ENCODE measurements at regions not wholly inside any gene's neighbourhood (a gene's known extent, or its start where the extent isn't known, plus 50 kb on each side); places are given as distances from the start of the nearest gene placed in this dataset.

GRCh38 chr6:119985952-119986736 lies 636.6 kb upstream of the MAN1A1 start:
- H3K4me1 Mint-ChIP-seq (ENCODE audit: low read depth) = no peaks in the 10 kb centered on the region
- H3K27ac Mint-ChIP-seq = no peak overlapping the region
- no peaks in the 10 kb centered on the region for H3K9me3 Mint-ChIP-seq
- DNase-seq (ENCODE audit: low spot score) = no peak
- no peaks in the 10 kb centered on the region for H3K36me3 Mint-ChIP-seq (ENCODE audit: low read depth)
- H3K4me3 Mint-ChIP-seq = no peak overlapping the region
- H3K27me3 Mint-ChIP-seq (ENCODE audit: low read depth) = no peaks in the 10 kb centered on the region

DNA sequence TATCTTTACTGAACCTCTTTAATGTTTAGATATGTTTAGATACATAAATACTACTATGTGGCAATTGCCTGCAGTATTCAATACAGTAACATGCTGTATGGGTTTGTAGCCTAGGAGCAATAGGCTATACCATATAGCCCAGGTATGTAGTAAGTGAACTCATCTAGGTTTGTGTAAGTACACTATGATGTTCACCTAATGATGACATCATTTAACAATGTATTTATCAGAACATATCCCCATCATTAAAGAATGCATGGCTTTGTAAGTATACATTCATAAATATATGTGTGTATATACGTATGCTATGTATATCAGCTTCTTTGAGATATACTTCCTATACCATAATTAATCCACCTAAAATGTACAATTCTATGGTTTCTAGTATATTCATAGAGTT lies 631.2 kb upstream of the MAN1A1 start:
- DNase-seq (ENCODE audit: low spot score) = no peak
- Mint-ChIP-seq H3K27ac (no peak overlapping the region), H3K9me3 (no peaks in the 10 kb centered on the region), H3K36me3 (ENCODE audit: low read depth) (no peaks in the 10 kb centered on the region), H3K4me1 (ENCODE audit: low read depth) (no peaks in the 10 kb centered on the region), H3K27me3 (ENCODE audit: low read depth) (no peaks in the 10 kb centered on the region), H3K4me3 (no peak overlapping the region)

GRCh38 chr6:119979862-119980261 lies 630.3 kb upstream of the MAN1A1 start:
- H3K36me3 Mint-ChIP-seq (ENCODE audit: low read depth) = no peaks in the 10 kb centered on the region
- DNase-seq (ENCODE audit: low spot score) = no peak
- H3K27me3 Mint-ChIP-seq (ENCODE audit: low read depth) = no peaks in the 10 kb centered on the region
- no peaks in the 10 kb centered on the region for H3K4me1 Mint-ChIP-seq (ENCODE audit: low read depth)
- H3K4me3 Mint-ChIP-seq = no peak overlapping the region
- no peak overlapping the region for H3K27ac Mint-ChIP-seq
- no peaks in the 10 kb centered on the region for H3K9me3 Mint-ChIP-seq

DNA sequence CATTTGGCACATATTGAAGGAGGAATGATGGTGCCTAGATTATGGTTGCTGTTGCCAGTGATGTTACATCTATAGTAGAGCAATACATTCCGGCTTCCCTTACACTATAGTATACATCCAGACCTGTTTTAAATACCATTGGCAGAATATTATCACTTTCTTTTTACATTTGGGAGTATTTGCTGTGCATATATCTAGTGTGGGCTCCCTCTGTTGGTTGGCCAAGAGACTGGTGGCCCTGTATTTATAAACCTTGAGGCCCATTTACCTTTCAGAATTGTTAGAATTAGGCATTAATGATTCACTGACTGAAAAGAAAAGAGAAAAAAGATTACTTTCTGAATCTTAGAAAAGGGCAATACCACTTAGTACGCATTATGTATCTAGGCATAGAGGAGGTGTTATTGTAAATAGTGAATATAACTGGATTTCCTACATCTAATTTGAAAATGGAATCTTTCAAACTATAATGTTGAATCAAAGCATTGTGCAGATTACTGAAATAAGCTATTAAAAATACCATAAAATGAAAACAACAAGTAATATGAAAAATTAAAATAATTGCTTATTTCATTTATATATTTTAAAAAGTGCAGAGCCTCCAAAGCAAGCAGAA lies 628.8 kb upstream of the MAN1A1 start:
- H3K4me3 Mint-ChIP-seq = no peak overlapping the region
- H3K9me3 Mint-ChIP-seq = no peaks in the 10 kb centered on the region
- no peaks in the 10 kb centered on the region for H3K36me3 Mint-ChIP-seq (ENCODE audit: low read depth)
- H3K27me3 Mint-ChIP-seq (ENCODE audit: low read depth) = no peaks in the 10 kb centered on the region
- no peaks in the 10 kb centered on the region for H3K4me1 Mint-ChIP-seq (ENCODE audit: low read depth)
- DNase-seq (ENCODE audit: low spot score) = no peak
- no peak overlapping the region for H3K27ac Mint-ChIP-seq

- H3K4me3 Mint-ChIP-seq = no peak overlapping the region
These were observed 625.0 kb upstream of the MAN1A1 start for GRCh38 chr6:119974430-119975159.

GRCh38 chr6:119966484-119966883 lies 616.9 kb upstream of the MAN1A1 start:
- H3K27ac Mint-ChIP-seq = no peak overlapping the region
- no peaks in the 10 kb centered on the region for H3K4me1 Mint-ChIP-seq (ENCODE audit: low read depth)
- DNase-seq (ENCODE audit: low spot score) = no peak
- H3K9me3 Mint-ChIP-seq = no peaks in the 10 kb centered on the region
- no peak overlapping the region for H3K4me3 Mint-ChIP-seq
- no peaks in the 10 kb centered on the region for H3K36me3 Mint-ChIP-seq (ENCODE audit: low read depth)
- H3K27me3 Mint-ChIP-seq (ENCODE audit: low read depth) = no peaks in the 10 kb centered on the region

More at GRCh38 chr6:119974430-119975159, 625.0 kb upstream of the MAN1A1 start:
- H3K27me3 Mint-ChIP-seq (ENCODE audit: low read depth) = no peaks in the 10 kb centered on the region
- DNase-seq (ENCODE audit: low spot score) = no peak
- H3K36me3 Mint-ChIP-seq (ENCODE audit: low read depth) = no peaks in the 10 kb centered on the region
- no peaks in the 10 kb centered on the region for H3K9me3 Mint-ChIP-seq
- H3K27ac Mint-ChIP-seq = no peak overlapping the region
- no peaks in the 10 kb centered on the region for H3K4me1 Mint-ChIP-seq (ENCODE audit: low read depth)

DNA sequence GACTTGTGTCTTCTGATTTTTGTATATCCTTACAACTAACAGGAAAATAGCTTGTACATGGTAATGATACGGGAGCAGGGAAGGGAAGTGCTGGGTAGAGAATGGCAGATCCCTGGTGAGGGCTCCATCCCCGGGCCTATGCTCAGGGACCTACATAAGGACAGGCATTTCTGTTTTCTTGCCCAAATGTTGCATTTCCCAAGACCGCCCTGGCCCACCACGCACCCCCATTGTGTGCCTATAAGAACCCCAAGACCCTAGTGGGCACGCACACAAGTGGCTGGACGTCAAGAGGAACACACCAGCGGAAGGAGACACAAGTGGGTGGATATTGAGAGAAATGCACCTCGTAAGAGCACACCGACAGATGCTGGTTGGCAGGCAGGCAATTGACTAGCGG lies 616.3 kb upstream of the MAN1A1 start:
- DNase-seq (ENCODE audit: low spot score) = no peak
- H3K4me3 Mint-ChIP-seq = no peak overlapping the region
- H3K27ac Mint-ChIP-seq = no peak overlapping the region
- H3K36me3 Mint-ChIP-seq (ENCODE audit: low read depth) = no peaks in the 10 kb centered on the region
- H3K27me3 Mint-ChIP-seq (ENCODE audit: low read depth) = no peaks in the 10 kb centered on the region
- H3K4me1 Mint-ChIP-seq (ENCODE audit: low read depth) = no peaks in the 10 kb centered on the region
- no peaks in the 10 kb centered on the region for H3K9me3 Mint-ChIP-seq

- no peak overlapping the region for H3K4me3 Mint-ChIP-seq
- no peaks in the 10 kb centered on the region for H3K36me3 Mint-ChIP-seq (ENCODE audit: low read depth)
- DNase-seq (ENCODE audit: low spot score) = no peak
- H3K27ac Mint-ChIP-seq = no peak overlapping the region
- H3K9me3 Mint-ChIP-seq = no peaks in the 10 kb centered on the region
- no peaks in the 10 kb centered on the region for H3K27me3 Mint-ChIP-seq (ENCODE audit: low read depth)
- no peaks in the 10 kb centered on the region for H3K4me1 Mint-ChIP-seq (ENCODE audit: low read depth)
These were observed 615.4 kb upstream of the MAN1A1 start for GRCh38 chr6:119965008-119965407.

GRCh38 chr6:119962505-119962904 lies 612.9 kb upstream of the MAN1A1 start:
- H3K36me3 Mint-ChIP-seq (ENCODE audit: low read depth) = no peaks in the 10 kb centered on the region
- H3K9me3 Mint-ChIP-seq = no peaks in the 10 kb centered on the region
- H3K4me1 Mint-ChIP-seq (ENCODE audit: low read depth) = no peaks in the 10 kb centered on the region
- no peak overlapping the region for H3K27ac Mint-ChIP-seq
- no peaks in the 10 kb centered on the region for H3K27me3 Mint-ChIP-seq (ENCODE audit: low read depth)
- DNase-seq (ENCODE audit: low spot score) = no peak
- no peak overlapping the region for H3K4me3 Mint-ChIP-seq

- H3K4me1 Mint-ChIP-seq (ENCODE audit: low read depth) = no peaks in the 10 kb centered on the region
- no peak overlapping the region for H3K27ac Mint-ChIP-seq
- DNase-seq (ENCODE audit: low spot score) = no peak
- H3K36me3 Mint-ChIP-seq (ENCODE audit: low read depth) = no peaks in the 10 kb centered on the region
- no peaks in the 10 kb centered on the region for H3K9me3 Mint-ChIP-seq
- H3K4me3 Mint-ChIP-seq = no peak overlapping the region
- no peaks in the 10 kb centered on the region for H3K27me3 Mint-ChIP-seq (ENCODE audit: low read depth)
These were observed 611.9 kb upstream of the MAN1A1 start for GRCh38 chr6:119961450-119961849.

GRCh38 chr6:119960456-119960855 lies 610.9 kb upstream of the MAN1A1 start:
- H3K9me3 Mint-ChIP-seq = no peaks in the 10 kb centered on the region
- no peak for DNase-seq (ENCODE audit: low spot score)
- H3K27me3 Mint-ChIP-seq (ENCODE audit: low read depth) = peaks cover 2% of the 10 kb centered on the region
- H3K4me3 Mint-ChIP-seq = no peak overlapping the region
- no peaks in the 10 kb centered on the region for H3K4me1 Mint-ChIP-seq (ENCODE audit: low read depth)
- no peak overlapping the region for H3K27ac Mint-ChIP-seq
- no peaks in the 10 kb centered on the region for H3K36me3 Mint-ChIP-seq (ENCODE audit: low read depth)

DNA sequence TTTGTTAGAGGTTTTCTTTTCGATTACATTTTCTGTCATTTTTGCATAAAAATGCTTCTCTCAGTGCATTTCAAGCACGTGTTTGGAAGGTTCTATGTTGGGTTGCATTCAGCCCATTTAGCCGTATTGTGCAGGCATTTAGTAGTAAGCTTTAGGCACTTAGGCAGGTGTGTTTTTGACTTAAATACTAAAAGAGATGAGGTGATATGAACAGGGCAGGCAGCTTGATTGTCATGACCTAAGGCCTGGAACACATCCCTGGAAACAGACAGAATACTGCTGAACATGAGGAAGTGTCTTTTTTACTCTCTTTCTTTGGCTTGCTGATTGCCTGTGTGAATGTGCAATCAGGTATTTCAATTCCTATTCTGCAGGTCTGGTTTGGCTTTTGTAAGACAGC lies 610.5 kb upstream of the MAN1A1 start:
- Mint-ChIP-seq H3K27me3 (ENCODE audit: low read depth) (peaks cover 2% of the 10 kb centered on the region), H3K4me3 (no peak overlapping the region), H3K9me3 (no peaks in the 10 kb centered on the region), H3K4me1 (ENCODE audit: low read depth) (no peaks in the 10 kb centered on the region), H3K27ac (no peak overlapping the region), H3K36me3 (ENCODE audit: low read depth) (no peaks in the 10 kb centered on the region)
- DNase-seq (ENCODE audit: low spot score) = no peak

- no peaks in the 10 kb centered on the region for H3K9me3 Mint-ChIP-seq
- no peaks in the 10 kb centered on the region for H3K4me1 Mint-ChIP-seq (ENCODE audit: low read depth)
- H3K36me3 Mint-ChIP-seq (ENCODE audit: low read depth) = no peaks in the 10 kb centered on the region
- peaks cover 2% of the 10 kb centered on the region for H3K27me3 Mint-ChIP-seq (ENCODE audit: low read depth)
- H3K27ac Mint-ChIP-seq = no peak overlapping the region
- H3K4me3 Mint-ChIP-seq = no peak overlapping the region
- no peak for DNase-seq (ENCODE audit: low spot score)
These were observed 607.6 kb upstream of the MAN1A1 start for GRCh38 chr6:119957195-119957594.

GRCh38 chr6:119952696-119953095 lies 603.1 kb upstream of the MAN1A1 start:
- H3K27ac Mint-ChIP-seq = no peak overlapping the region
- no peak for DNase-seq (ENCODE audit: low spot score)
- no peak overlapping the region for H3K4me3 Mint-ChIP-seq
- H3K27me3 Mint-ChIP-seq (ENCODE audit: low read depth) = peaks cover 2% of the 10 kb centered on the region
- H3K36me3 Mint-ChIP-seq (ENCODE audit: low read depth) = no peaks in the 10 kb centered on the region
- H3K4me1 Mint-ChIP-seq (ENCODE audit: low read depth) = no peaks in the 10 kb centered on the region
- no peaks in the 10 kb centered on the region for H3K9me3 Mint-ChIP-seq
